ENCODE measurements at regions not wholly inside any gene's neighbourhood (a gene's known extent, or its start where the extent isn't known, plus 50 kb on each side); places are given as distances from the start of the nearest gene placed in this dataset.

GRCh38 chr17:73994946-73995345 is 208.5 kb upstream of the RPL38 start:
- in situ Hi-C loops (cut with MboI; ENCODE audit: low sequenced_read_pairs), result no loop called here

GRCh38 chr17:73997059-73997458 is 206.4 kb upstream of the RPL38 start:
- in situ Hi-C loops (cut with MboI; ENCODE audit: low sequenced_read_pairs), result no loop called here

- in situ Hi-C loops (cut with MboI; ENCODE audit: low sequenced_read_pairs), result no loop called here
These were observed 205.2 kb upstream of the RPL38 start for GRCh38 chr17:73998249-73998648.

- in situ Hi-C loops (cut with MboI; ENCODE audit: low sequenced_read_pairs), result no loop called here
These were observed 204.5 kb upstream of the RPL38 start for GRCh38 chr17:73998653-73999645.

- in situ Hi-C loops (cut with MboI; ENCODE audit: low sequenced_read_pairs), result no loop called here
These were observed 202.3 kb upstream of the RPL38 start for GRCh38 chr17:74001145-74001544.

- in situ Hi-C loops (cut with MboI; ENCODE audit: low sequenced_read_pairs), result no loop called here
These were observed 201.2 kb upstream of the RPL38 start for GRCh38 chr17:74002241-74002640.

GRCh38 chr17:74004056-74004455 is 199.4 kb upstream of the RPL38 start:
- in situ Hi-C loops (cut with MboI; ENCODE audit: low sequenced_read_pairs), result no loop called here

- in situ Hi-C loops (cut with MboI; ENCODE audit: low sequenced_read_pairs), result no loop called here
These were observed 197.7 kb upstream of the RPL38 start for GRCh38 chr17:74005790-74006189.

GRCh38 chr17:74006371-74006770 is 197.1 kb upstream of the RPL38 start:
- in situ Hi-C loops (cut with MboI; ENCODE audit: low sequenced_read_pairs), result no loop called here

GRCh38 chr17:74008196-74008595 is 195.3 kb upstream of the RPL38 start:
- in situ Hi-C loops (cut with MboI; ENCODE audit: low sequenced_read_pairs), result no loop called here

- in situ Hi-C loops (cut with MboI; ENCODE audit: low sequenced_read_pairs), result no loop called here
These were observed 194.3 kb upstream of the RPL38 start for GRCh38 chr17:74009056-74009625.

- in situ Hi-C loops (cut with MboI; ENCODE audit: low sequenced_read_pairs), result no loop called here
These were observed 192.6 kb upstream of the RPL38 start for GRCh38 chr17:74010903-74011302.

- in situ Hi-C loops (cut with MboI; ENCODE audit: low sequenced_read_pairs), result no loop called here
These were observed 191.5 kb upstream of the RPL38 start for GRCh38 chr17:74011966-74012365.

- in situ Hi-C loops (cut with MboI; ENCODE audit: low sequenced_read_pairs), result no loop called here
These were observed 191.0 kb upstream of the RPL38 start for GRCh38 chr17:74012465-74012864.

- in situ Hi-C loops (cut with MboI; ENCODE audit: low sequenced_read_pairs), result no loop called here
These were observed 188.2 kb upstream of the RPL38 start for GRCh38 chr17:74015316-74015715.

- in situ Hi-C loops (cut with MboI; ENCODE audit: low sequenced_read_pairs), result no loop called here
These were observed 187.5 kb upstream of the RPL38 start for GRCh38 chr17:74015990-74016389.

- in situ Hi-C loops (cut with MboI; ENCODE audit: low sequenced_read_pairs), result no loop called here
These were observed 187.0 kb upstream of the RPL38 start for GRCh38 chr17:74016461-74016860.

GRCh38 chr17:74017466-74017865 is 186.0 kb upstream of the RPL38 start:
- in situ Hi-C loops (cut with MboI; ENCODE audit: low sequenced_read_pairs), result no loop called here

- in situ Hi-C loops (cut with MboI; ENCODE audit: low sequenced_read_pairs), result no loop called here
These were observed 185.4 kb upstream of the RPL38 start for GRCh38 chr17:74018115-74018514.

GRCh38 chr17:74019271-74019670 is 184.2 kb upstream of the RPL38 start:
- in situ Hi-C loops (cut with MboI; ENCODE audit: low sequenced_read_pairs), result no loop called here

GRCh38 chr17:74019860-74020259 is 183.6 kb upstream of the RPL38 start:
- in situ Hi-C loops (cut with MboI; ENCODE audit: low sequenced_read_pairs), result no loop called here

- in situ Hi-C loops (cut with MboI; ENCODE audit: low sequenced_read_pairs), result no loop called here
These were observed 183.0 kb upstream of the RPL38 start for GRCh38 chr17:74020522-74020921.

All from HL-60/S4 (cell line).